ENCODE measurements at regions not wholly inside any gene's neighbourhood (a gene's known extent, or its start where the extent isn't known, plus 50 kb on each side); places are given as distances from the start of the nearest gene placed in this dataset.

DNA sequence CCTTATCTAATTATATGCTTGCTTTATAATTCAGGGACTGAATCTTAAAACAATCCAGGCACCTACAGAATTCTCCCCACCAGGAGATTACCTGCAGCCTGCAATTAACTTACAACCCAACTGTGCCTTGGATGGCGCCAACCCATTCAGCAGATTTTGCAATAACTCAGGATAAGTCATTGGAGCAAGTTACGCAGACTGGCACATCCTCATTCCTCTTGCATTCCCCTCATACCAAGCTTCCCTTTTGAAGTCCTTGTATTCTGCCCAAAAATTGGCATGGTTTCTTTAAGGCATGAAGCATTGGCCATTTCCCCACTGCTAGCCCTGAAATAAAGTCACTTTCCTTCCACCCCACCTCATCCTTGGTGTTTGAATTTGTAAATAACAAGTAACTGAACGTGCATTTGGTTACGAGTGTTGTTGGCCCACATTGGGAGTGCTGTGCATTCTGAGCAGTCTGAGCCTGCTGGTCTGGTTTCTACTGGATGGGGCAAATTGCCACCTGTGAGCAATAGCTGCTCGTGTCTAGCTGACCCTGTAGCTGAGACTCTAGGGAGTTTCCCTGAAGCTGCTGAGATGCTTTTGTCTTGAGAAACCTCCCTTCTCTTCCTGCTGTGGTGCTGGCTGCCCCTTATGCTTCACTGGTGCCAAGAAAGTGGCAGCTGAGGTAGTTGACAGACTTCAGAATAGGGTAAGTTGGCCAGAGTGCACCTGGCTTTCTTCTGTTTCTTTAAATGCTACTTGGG, 99.2 kb upstream of the SCAF11 start:
- no peaks in the 10 kb centered on the region for H4K20me1 ChIP-seq (ENCODE audit: insufficient read depth)
- no peak overlapping the region for H2AFZ ChIP-seq (ENCODE audit: low read depth)
- no peak overlapping the region for H3K4me3 ChIP-seq (ENCODE audit: low read depth in 2 of 2, low read length in 1 of 2)
- H3K27ac ChIP-seq (ENCODE audit: low read depth in 2 of 2, low read length in 1 of 2): no peak overlapping the region
- H3K4me1 ChIP-seq (ENCODE audit: control insufficient read depth in 1 of 2, insufficient read depth in 2 of 2, low read depth in 1 of 2, low read length in 1 of 2): no peaks in the 10 kb centered on the region
- no peaks in the 10 kb centered on the region; the same call in 1 of the 2 replicates for H3K27me3 ChIP-seq (ENCODE audit: insufficient read depth)
- ChIA-PET CTCF (no interaction called here), POLR2A (no interaction called here)
- H3K9me2 ChIP-seq: no peaks in the 10 kb centered on the region
- H3K9ac ChIP-seq: no peak overlapping the region
- DNase-seq: no peak
- peaks cover 10% of the 10 kb centered on the region; the same call in 1 of the 2 replicates for H3K9me3 ChIP-seq
- TF ChIP-seq GABPA (IDR thresholded peaks at IDR 0.05; ENCODE audit: low read depth) (no peak), FOSL2 (IDR thresholded peaks at IDR 0.05; ENCODE audit: borderline replicate concordance, low read depth) (no peak), JUND (IDR thresholded peaks at IDR 0.05) (no peak), FOXJ3 (CRISPR knock-in tag; IDR thresholded peaks at IDR 0.05) (no peak)
- H3F3A ChIP-seq (replicated peaks; ENCODE audit: insufficient read depth): no peaks in the 10 kb centered on the region
- H3K36me3 ChIP-seq (replicated peaks in 1 of 2; ENCODE audit: control insufficient read depth in 1 of 2, insufficient read depth in 2 of 2, low read length in 1 of 2): no peaks in the 10 kb centered on the region
- no peak overlapping the region for H3K4me2 ChIP-seq
- 14% methylated on average over 5 of the region's 5 CpGs for WGBS (ENCODE audit: low lambda C conversion rate)
- H3K79me2 ChIP-seq (ENCODE audit: insufficient read depth): no peaks in the 10 kb centered on the region

DNA sequence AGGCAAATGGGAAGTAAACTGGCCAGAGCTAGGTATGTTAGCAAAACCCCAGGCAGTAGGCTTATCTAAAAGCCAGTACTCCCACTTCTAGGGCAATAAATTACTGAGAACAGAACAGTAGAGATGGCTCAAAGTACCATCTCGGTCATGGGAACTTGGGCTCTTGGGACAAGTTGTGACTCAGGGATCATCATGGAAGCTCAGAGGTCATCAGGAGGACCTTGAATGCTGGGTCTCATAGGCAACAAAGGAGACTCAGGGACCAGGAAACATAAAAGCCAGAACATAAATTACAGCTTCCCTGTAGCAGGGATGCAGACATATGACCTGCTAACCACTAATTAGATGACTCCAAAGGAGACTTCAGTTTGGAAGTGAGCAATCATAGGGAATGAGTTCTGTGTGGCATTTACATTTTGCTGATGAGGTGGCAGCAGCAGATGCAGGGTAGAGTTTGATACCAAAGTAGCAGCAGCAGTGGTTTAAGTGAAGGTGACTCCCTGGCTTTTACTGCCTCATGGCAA, 97.6 kb upstream of the SCAF11 start:
- POLR2A ChIA-PET: no interaction called here
- H2AFZ ChIP-seq (ENCODE audit: low read depth): no peak overlapping the region

More for the DNA sequence above, 97.6 kb upstream of the SCAF11 start:
- H3K36me3 ChIP-seq (replicated peaks in 1 of 2; ENCODE audit: control insufficient read depth in 1 of 2, insufficient read depth in 2 of 2, low read length in 1 of 2): no peaks in the 10 kb centered on the region
- no peak for DNase-seq
- CTCF ChIA-PET: interaction anchor here (0.7 kb wide), 1 partner anchor 16 kb away, joined by 3 read pairs; no protein-coding TSS in a partner anchor
- no peaks in the 10 kb centered on the region for H3K4me1 ChIP-seq (ENCODE audit: control insufficient read depth in 1 of 2, insufficient read depth in 2 of 2, low read depth in 1 of 2, low read length in 1 of 2)
- TF ChIP-seq YY1 (IDR thresholded peaks at IDR 0.05; ENCODE audit: low read depth) (no peak), MEF2A (IDR thresholded peaks at IDR 0.05; ENCODE audit: borderline replicate concordance, low read depth) (no peak), TCF12 (IDR thresholded peaks at IDR 0.05) (no peak), GATA2 (CRISPR knock-in tag; IDR thresholded peaks at IDR 0.05) (no peak), SIN3A (IDR thresholded peaks at IDR 0.05; ENCODE audit: borderline replicate concordance, low read depth, low read length) (no peak), MXI1 (IDR thresholded peaks at IDR 0.05; ENCODE audit: low read depth, low read length) (no peak), GABPA (IDR thresholded peaks at IDR 0.05; ENCODE audit: low read depth) (no peak), EP300 (IDR thresholded peaks at IDR 0.05; ENCODE audit: borderline replicate concordance in 1 of 2, low read depth in 1 of 2, low read length in 1 of 2) (no peak), CHD2 (IDR thresholded peaks at IDR 0.05; ENCODE audit: low read length, partially characterized antibody) (no peak), RCOR1 (IDR thresholded peaks at IDR 0.05; ENCODE audit: low read length) (no peak), RAD21 (IDR thresholded peaks at IDR 0.05; ENCODE audit: low read length) (no peak), FOXJ3 (CRISPR knock-in tag; IDR thresholded peaks at IDR 0.05) (no peak), JUND (IDR thresholded peaks at IDR 0.05) (no peak)
- TF ChIP-seq, protein P1, sequence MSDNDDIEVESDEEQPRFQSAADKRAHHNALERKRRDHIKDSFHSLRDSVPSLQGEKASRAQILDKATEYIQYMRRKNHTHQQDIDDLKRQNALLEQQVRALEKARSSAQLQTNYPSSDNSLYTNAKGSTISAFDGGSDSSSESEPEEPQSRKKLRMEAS (IDR thresholded peaks at IDR 0.05; ENCODE audit: low read depth): no peak
- TF ChIP-seq, protein P2, sequence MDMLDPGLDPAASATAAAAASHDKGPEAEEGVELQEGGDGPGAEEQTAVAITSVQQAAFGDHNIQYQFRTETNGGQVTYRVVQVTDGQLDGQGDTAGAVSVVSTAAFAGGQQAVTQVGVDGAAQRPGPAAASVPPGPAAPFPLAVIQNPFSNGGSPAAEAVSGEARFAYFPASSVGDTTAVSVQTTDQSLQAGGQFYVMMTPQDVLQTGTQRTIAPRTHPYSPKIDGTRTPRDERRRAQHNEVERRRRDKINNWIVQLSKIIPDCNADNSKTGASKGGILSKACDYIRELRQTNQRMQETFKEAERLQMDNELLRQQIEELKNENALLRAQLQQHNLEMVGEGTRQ (IDR thresholded peaks at IDR 0.05; ENCODE audit: borderline replicate concordance, low read depth, low read length): no peak
- TF ChIP-seq, protein P3, sequence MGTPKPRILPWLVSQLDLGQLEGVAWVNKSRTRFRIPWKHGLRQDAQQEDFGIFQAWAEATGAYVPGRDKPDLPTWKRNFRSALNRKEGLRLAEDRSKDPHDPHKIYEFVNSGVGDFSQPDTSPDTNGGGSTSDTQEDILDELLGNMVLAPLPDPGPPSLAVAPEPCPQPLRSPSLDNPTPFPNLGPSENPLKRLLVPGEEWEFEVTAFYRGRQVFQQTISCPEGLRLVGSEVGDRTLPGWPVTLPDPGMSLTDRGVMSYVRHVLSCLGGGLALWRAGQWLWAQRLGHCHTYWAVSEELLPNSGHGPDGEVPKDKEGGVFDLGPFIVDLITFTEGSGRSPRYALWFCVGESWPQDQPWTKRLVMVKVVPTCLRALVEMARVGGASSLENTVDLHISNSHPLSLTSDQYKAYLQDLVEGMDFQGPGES (IDR thresholded peaks at IDR 0.05; ENCODE audit: low read depth, low read length): no peak
- TF ChIP-seq, protein P4, sequence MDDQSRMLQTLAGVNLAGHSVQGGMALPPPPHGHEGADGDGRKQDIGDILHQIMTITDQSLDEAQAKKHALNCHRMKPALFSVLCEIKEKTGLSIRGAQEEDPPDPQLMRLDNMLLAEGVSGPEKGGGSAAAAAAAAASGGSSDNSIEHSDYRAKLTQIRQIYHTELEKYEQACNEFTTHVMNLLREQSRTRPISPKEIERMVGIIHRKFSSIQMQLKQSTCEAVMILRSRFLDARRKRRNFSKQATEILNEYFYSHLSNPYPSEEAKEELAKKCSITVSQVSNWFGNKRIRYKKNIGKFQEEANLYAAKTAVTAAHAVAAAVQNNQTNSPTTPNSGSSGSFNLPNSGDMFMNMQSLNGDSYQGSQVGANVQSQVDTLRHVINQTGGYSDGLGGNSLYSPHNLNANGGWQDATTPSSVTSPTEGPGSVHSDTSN (IDR thresholded peaks at IDR 0.05): no peak
- TF ChIP-seq, protein P5, sequence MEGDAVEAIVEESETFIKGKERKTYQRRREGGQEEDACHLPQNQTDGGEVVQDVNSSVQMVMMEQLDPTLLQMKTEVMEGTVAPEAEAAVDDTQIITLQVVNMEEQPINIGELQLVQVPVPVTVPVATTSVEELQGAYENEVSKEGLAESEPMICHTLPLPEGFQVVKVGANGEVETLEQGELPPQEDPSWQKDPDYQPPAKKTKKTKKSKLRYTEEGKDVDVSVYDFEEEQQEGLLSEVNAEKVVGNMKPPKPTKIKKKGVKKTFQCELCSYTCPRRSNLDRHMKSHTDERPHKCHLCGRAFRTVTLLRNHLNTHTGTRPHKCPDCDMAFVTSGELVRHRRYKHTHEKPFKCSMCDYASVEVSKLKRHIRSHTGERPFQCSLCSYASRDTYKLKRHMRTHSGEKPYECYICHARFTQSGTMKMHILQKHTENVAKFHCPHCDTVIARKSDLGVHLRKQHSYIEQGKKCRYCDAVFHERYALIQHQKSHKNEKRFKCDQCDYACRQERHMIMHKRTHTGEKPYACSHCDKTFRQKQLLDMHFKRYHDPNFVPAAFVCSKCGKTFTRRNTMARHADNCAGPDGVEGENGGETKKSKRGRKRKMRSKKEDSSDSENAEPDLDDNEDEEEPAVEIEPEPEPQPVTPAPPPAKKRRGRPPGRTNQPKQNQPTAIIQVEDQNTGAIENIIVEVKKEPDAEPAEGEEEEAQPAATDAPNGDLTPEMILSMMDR (IDR thresholded peaks at IDR 0.05): no peak
- TF ChIP-seq, protein P6, sequence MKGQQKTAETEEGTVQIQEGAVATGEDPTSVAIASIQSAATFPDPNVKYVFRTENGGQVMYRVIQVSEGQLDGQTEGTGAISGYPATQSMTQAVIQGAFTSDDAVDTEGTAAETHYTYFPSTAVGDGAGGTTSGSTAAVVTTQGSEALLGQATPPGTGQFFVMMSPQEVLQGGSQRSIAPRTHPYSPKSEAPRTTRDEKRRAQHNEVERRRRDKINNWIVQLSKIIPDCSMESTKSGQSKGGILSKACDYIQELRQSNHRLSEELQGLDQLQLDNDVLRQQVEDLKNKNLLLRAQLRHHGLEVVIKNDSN (IDR thresholded peaks at IDR 0.05; ENCODE audit: borderline replicate concordance, low read depth): no peak
- no peak overlapping the region for H3K27ac ChIP-seq (ENCODE audit: low read depth in 2 of 2, low read length in 1 of 2)
- H3K79me2 ChIP-seq (ENCODE audit: insufficient read depth): no peaks in the 10 kb centered on the region
- H3K4me2 ChIP-seq: no peak overlapping the region
- H3K9me3 ChIP-seq: peaks cover 12% of the 10 kb centered on the region; the same call in 1 of the 2 replicates
- no peaks in the 10 kb centered on the region for H3K9me2 ChIP-seq
- no peaks in the 10 kb centered on the region for H4K20me1 ChIP-seq (ENCODE audit: insufficient read depth)
- H3F3A ChIP-seq (replicated peaks; ENCODE audit: insufficient read depth): no peaks in the 10 kb centered on the region
- no peak overlapping the region for H3K4me3 ChIP-seq (ENCODE audit: low read depth in 2 of 2, low read length in 1 of 2)
- no peaks in the 10 kb centered on the region for H3K27me3 ChIP-seq (ENCODE audit: insufficient read depth)
- H3K9ac ChIP-seq: no peak overlapping the region
- WGBS (ENCODE audit: low lambda C conversion rate): 0% methylated on average over 1 of the region's 1 CpG

Data from SK-N-SH (cell line).